ENCODE measurements at regions not wholly inside any gene's neighbourhood (a gene's known extent, or its start where the extent isn't known, plus 50 kb on each side); places are given as distances from the start of the nearest gene placed in this dataset.

GRCh38 chr5:56612759-56613158, 202.6 kb upstream of the MAP3K1 start:
- ChIA-PET POLR2A (no interaction called here), CTCF (interaction anchor here (0.6 kb wide), 1 partner anchor 156 kb away, joined by 3 read pairs; no protein-coding TSS in a partner anchor)
- TF ChIP-seq CTCF (IDR thresholded peaks at IDR 0.05), result no peak
- Mint-ChIP-seq H3K4me1 (ENCODE audit: low read depth) (peaks cover 62% of the 10 kb centered on the region), H3K36me3 (ENCODE audit: low read depth) (peaks cover 14% of the 10 kb centered on the region), H3K9me3 (peaks cover 15% of the 10 kb centered on the region), H3K27ac (peak overlapping the region; percentile 73), H3K27me3 (no peaks in the 10 kb centered on the region), H3K4me3 (no peak overlapping the region)
- ATAC-seq (peak; percentile 22), DNase-seq (no peak)
- intact Hi-C loops (cut with micrococcal nuclease), result no loop called here

GRCh38 chr5:56612353-56612752, 203.0 kb upstream of the MAP3K1 start:
- Mint-ChIP-seq H3K9me3 (peaks cover 12% of the 10 kb centered on the region), H3K4me1 (ENCODE audit: low read depth) (peaks cover 62% of the 10 kb centered on the region), H3K36me3 (ENCODE audit: low read depth) (peaks cover 14% of the 10 kb centered on the region), H3K27me3 (no peaks in the 10 kb centered on the region), H3K4me3 (no peak overlapping the region), H3K27ac (peak overlapping the region; percentile 73)
- ATAC-seq (no peak), DNase-seq (no peak)
- POLR2A ChIA-PET, result no interaction called here
- TF ChIP-seq CTCF (IDR thresholded peaks at IDR 0.05), result no peak
- intact Hi-C loops (cut with micrococcal nuclease), result no loop called here
- CTCF ChIA-PET, result no interaction called here

- Mint-ChIP-seq H3K27me3 (no peaks in the 10 kb centered on the region), H3K4me1 (ENCODE audit: low read depth) (peaks cover 52% of the 10 kb centered on the region), H3K36me3 (ENCODE audit: low read depth) (peaks cover 14% of the 10 kb centered on the region), H3K9me3 (peaks cover 10% of the 10 kb centered on the region), H3K4me3 (no peak overlapping the region), H3K27ac (peak overlapping the region; percentile 49)
- intact Hi-C loops (cut with micrococcal nuclease), result no loop called here
- peak; percentile 98 for ATAC-seq
- DNase-seq, result peak; percentile 43
- POLR2A ChIA-PET, result interaction anchor here (1.0 to 1.5 kb wide), 2 partner anchors 40 to 280 kb away, joined by 3 to 4 read pairs; no protein-coding TSS in a partner anchor
- CTCF ChIA-PET, result no interaction called here
- no peak for TF ChIP-seq CTCF (IDR thresholded peaks at IDR 0.05)
These were observed 205.2 kb upstream of the MAP3K1 start for GRCh38 chr5:56610093-56610698.

- Mint-ChIP-seq H3K4me1 (ENCODE audit: low read depth) (peaks cover 36% of the 10 kb centered on the region), H3K27ac (no peak overlapping the region), H3K36me3 (ENCODE audit: low read depth) (peaks cover 14% of the 10 kb centered on the region), H3K27me3 (no peaks in the 10 kb centered on the region), H3K9me3 (peaks cover 10% of the 10 kb centered on the region), H3K4me3 (no peak overlapping the region)
- ChIA-PET POLR2A (no interaction called here), CTCF (no interaction called here)
- TF ChIP-seq CTCF (IDR thresholded peaks at IDR 0.05), result no peak
- ATAC-seq (no peak), DNase-seq (no peak)
- intact Hi-C loops (cut with micrococcal nuclease), result no loop called here
These were observed 207.0 kb upstream of the MAP3K1 start for GRCh38 chr5:56608217-56608925.

GRCh38 chr5:56607551-56607950, 207.8 kb upstream of the MAP3K1 start:
- POLR2A ChIA-PET, result no interaction called here
- Mint-ChIP-seq H3K27me3 (no peaks in the 10 kb centered on the region), H3K27ac (no peak overlapping the region)

More at GRCh38 chr5:56607551-56607950, 207.8 kb upstream of the MAP3K1 start:
- ATAC-seq (no peak), DNase-seq (no peak)
- intact Hi-C loops (cut with micrococcal nuclease), result no loop called here
- Mint-ChIP-seq H3K36me3 (ENCODE audit: low read depth) (peaks cover 14% of the 10 kb centered on the region), H3K4me3 (no peak overlapping the region), H3K9me3 (peaks cover 10% of the 10 kb centered on the region), H3K4me1 (ENCODE audit: low read depth) (peaks cover 28% of the 10 kb centered on the region)
- no peak for TF ChIP-seq CTCF (IDR thresholded peaks at IDR 0.05)
- CTCF ChIA-PET, result no interaction called here

Data from activated CD8-positive, alpha-beta T cell treated with anti-CD3 and anti-CD28 coated beads for 36 hours (primary cell).